ENCODE measurements at regions not wholly inside any gene's neighbourhood (a gene's known extent, or its start where the extent isn't known, plus 50 kb on each side); places are given as distances from the start of the nearest gene placed in this dataset.

- TF ChIP-seq GABPA (IDR thresholded peaks at IDR 0.05; ENCODE audit: low read depth) (no peak), SPI1 (IDR thresholded peaks at IDR 0.05; ENCODE audit: borderline replicate concordance, low read depth) (no peak), POLR2AphosphoS5 (IDR thresholded peaks at IDR 0.05; ENCODE audit: low read depth) (no peak)
- TF ChIP-seq, protein P1, sequence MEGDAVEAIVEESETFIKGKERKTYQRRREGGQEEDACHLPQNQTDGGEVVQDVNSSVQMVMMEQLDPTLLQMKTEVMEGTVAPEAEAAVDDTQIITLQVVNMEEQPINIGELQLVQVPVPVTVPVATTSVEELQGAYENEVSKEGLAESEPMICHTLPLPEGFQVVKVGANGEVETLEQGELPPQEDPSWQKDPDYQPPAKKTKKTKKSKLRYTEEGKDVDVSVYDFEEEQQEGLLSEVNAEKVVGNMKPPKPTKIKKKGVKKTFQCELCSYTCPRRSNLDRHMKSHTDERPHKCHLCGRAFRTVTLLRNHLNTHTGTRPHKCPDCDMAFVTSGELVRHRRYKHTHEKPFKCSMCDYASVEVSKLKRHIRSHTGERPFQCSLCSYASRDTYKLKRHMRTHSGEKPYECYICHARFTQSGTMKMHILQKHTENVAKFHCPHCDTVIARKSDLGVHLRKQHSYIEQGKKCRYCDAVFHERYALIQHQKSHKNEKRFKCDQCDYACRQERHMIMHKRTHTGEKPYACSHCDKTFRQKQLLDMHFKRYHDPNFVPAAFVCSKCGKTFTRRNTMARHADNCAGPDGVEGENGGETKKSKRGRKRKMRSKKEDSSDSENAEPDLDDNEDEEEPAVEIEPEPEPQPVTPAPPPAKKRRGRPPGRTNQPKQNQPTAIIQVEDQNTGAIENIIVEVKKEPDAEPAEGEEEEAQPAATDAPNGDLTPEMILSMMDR (IDR thresholded peaks at IDR 0.05; ENCODE audit: insufficient read depth, low read length), result no peak
- TF ChIP-seq, protein P2, sequence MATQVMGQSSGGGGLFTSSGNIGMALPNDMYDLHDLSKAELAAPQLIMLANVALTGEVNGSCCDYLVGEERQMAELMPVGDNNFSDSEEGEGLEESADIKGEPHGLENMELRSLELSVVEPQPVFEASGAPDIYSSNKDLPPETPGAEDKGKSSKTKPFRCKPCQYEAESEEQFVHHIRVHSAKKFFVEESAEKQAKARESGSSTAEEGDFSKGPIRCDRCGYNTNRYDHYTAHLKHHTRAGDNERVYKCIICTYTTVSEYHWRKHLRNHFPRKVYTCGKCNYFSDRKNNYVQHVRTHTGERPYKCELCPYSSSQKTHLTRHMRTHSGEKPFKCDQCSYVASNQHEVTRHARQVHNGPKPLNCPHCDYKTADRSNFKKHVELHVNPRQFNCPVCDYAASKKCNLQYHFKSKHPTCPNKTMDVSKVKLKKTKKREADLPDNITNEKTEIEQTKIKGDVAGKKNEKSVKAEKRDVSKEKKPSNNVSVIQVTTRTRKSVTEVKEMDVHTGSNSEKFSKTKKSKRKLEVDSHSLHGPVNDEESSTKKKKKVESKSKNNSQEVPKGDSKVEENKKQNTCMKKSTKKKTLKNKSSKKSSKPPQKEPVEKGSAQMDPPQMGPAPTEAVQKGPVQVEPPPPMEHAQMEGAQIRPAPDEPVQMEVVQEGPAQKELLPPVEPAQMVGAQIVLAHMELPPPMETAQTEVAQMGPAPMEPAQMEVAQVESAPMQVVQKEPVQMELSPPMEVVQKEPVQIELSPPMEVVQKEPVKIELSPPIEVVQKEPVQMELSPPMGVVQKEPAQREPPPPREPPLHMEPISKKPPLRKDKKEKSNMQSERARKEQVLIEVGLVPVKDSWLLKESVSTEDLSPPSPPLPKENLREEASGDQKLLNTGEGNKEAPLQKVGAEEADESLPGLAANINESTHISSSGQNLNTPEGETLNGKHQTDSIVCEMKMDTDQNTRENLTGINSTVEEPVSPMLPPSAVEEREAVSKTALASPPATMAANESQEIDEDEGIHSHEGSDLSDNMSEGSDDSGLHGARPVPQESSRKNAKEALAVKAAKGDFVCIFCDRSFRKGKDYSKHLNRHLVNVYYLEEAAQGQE (IDR thresholded peaks at IDR 0.05; ENCODE audit: insufficient replicate concordance, low read depth), result no peak
- DNase-seq (ENCODE audit: low read depth in 1 of 2, low spot score in 1 of 2), result no peak
- Histone ChIP-seq H3K27ac (replicated peaks) (no peak overlapping the region), H3K27me3 (ENCODE audit: insufficient read depth, poor library complexity, severe bottlenecking) (no peaks in the 10 kb centered on the region), H3K4me3 (replicated peaks; ENCODE audit: insufficient read depth, low read length) (no peak overlapping the region)
Observed at GRCh38 chr1:55374216-55374615, 159.1 kb upstream of the USP24 start.

DNA sequence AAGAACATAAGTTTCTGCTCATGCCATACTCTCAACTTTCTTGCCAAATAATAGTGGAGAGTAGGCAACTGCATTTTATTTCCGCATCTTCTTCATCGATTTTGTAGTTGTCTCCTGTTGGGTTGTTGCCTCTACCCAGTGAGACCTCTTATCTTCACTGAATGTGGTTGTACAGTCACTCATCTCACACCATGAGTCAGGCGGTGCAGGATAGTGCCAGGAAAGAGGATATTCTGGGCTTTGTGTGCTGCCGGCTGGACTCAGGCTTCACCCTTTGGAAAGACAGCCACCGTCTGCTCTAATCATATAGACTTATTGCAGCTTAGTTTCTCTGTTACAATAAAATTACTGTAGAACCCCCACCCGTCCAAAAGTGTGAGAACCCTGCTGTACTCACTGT is 154.3 kb upstream of the USP24 start:
- H3K4me3 ChIP-seq (replicated peaks; ENCODE audit: insufficient read depth, low read length), result no peak overlapping the region
- H3K27ac ChIP-seq (replicated peaks), result no peak overlapping the region
- no peaks in the 10 kb centered on the region for H3K27me3 ChIP-seq (ENCODE audit: insufficient read depth, poor library complexity, severe bottlenecking)
- DNase-seq (ENCODE audit: low read depth in 1 of 2, low spot score in 1 of 2), result no peak
- TF ChIP-seq, protein P2 (IDR thresholded peaks at IDR 0.05; ENCODE audit: insufficient replicate concordance, low read depth), result no peak
- no peak for TF ChIP-seq SPI1 (IDR thresholded peaks at IDR 0.05; ENCODE audit: borderline replicate concordance, low read depth)
- TF ChIP-seq, protein P1 (IDR thresholded peaks at IDR 0.05; ENCODE audit: insufficient read depth, low read length), result no peak
- TF ChIP-seq POLR2AphosphoS5 (IDR thresholded peaks at IDR 0.05; ENCODE audit: low read depth), result no peak
- no peak for TF ChIP-seq GABPA (IDR thresholded peaks at IDR 0.05; ENCODE audit: low read depth)

DNA sequence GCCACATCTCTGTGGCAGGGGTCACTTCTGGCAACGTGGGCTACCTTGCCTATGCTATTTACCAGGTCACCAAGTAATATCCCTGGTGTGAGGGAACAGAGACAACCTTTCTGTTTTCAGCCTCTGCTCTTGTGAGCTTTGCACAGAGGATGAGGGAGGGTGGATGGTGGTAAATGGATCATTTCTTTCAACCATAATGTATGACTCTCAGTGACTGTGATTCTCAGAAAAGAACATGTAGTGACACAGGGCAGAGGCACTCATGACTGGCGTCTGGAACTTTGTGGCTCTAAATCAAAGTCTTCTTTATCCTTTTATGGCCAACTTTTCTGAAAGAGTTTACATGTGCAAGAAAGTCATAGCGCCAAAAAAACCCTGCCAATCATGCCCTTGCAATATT is 153.5 kb upstream of the USP24 start:
- no peak overlapping the region for H3K27ac ChIP-seq (replicated peaks)
- no peak for DNase-seq (ENCODE audit: low read depth in 1 of 2, low spot score in 1 of 2)
- TF ChIP-seq POLR2AphosphoS5 (IDR thresholded peaks at IDR 0.05; ENCODE audit: low read depth), result no peak
- TF ChIP-seq, protein P1 (IDR thresholded peaks at IDR 0.05; ENCODE audit: insufficient read depth, low read length), result no peak
- no peak for TF ChIP-seq GABPA (IDR thresholded peaks at IDR 0.05; ENCODE audit: low read depth)
- TF ChIP-seq, protein P2 (IDR thresholded peaks at IDR 0.05; ENCODE audit: insufficient replicate concordance, low read depth), result no peak
- no peak for TF ChIP-seq SPI1 (IDR thresholded peaks at IDR 0.05; ENCODE audit: borderline replicate concordance, low read depth)
- H3K27me3 ChIP-seq (ENCODE audit: insufficient read depth, poor library complexity, severe bottlenecking), result no peaks in the 10 kb centered on the region
- H3K4me3 ChIP-seq (replicated peaks; ENCODE audit: insufficient read depth, low read length), result no peak overlapping the region
